ENCODE measurements at regions not wholly inside any gene's neighbourhood (a gene's known extent, or its start where the extent isn't known, plus 50 kb on each side); places are given as distances from the start of the nearest gene placed in this dataset.

- no peaks in the 10 kb centered on the region for H3K36me3 ChIP-seq (ENCODE audit: insufficient read depth)
- no peaks in the 10 kb centered on the region; the same call in 1 of the 2 replicates for H3K4me1 ChIP-seq (ENCODE audit: insufficient read depth)
- Mint-ChIP-seq H3K4me3 (no peak overlapping the region), H3K36me3 (ENCODE audit: low read depth) (peaks cover 5% of the 10 kb centered on the region; the same call in 1 of the 3 replicates), H3K27ac (no peak overlapping the region), H3K4me1 (peaks cover 10% of the 10 kb centered on the region; the same call in 2 of the 3 replicates), H3K9me3 (peaks cover 14% of the 10 kb centered on the region), H3K27me3 (ENCODE audit: insufficient read depth, low read depth, poor library complexity) (no peaks in the 10 kb centered on the region)
- no peaks in the 10 kb centered on the region for H3K79me2 ChIP-seq (replicated peaks; ENCODE audit: insufficient read depth)
- no peaks in the 10 kb centered on the region for H3F3A ChIP-seq (replicated peaks; ENCODE audit: low read depth)
- H3K4me2 ChIP-seq = no peak overlapping the region
- no peak for TF ChIP-seq REST (IDR thresholded peaks at IDR 0.05; ENCODE audit: unreplicated experiment)
- TF ChIP-seq CTCF (conservative IDR thresholded peaks at IDR 0.05; ENCODE audit: low read depth in 2 of 2) = no peak
- no peak for TF ChIP-seq JUNB (IDR thresholded peaks at IDR 0.05; ENCODE audit: unreplicated experiment)
- no peak for TF ChIP-seq STAT1 (IDR thresholded peaks at IDR 0.05; ENCODE audit: unreplicated experiment)
- no peak for TF ChIP-seq ZNF114 (CRISPR knock-in tag; IDR thresholded peaks at IDR 0.05)
- TF ChIP-seq CREB1 (CRISPR knock-in tag; IDR thresholded peaks at IDR 0.05; ENCODE audit: low read depth) = no peak
- TF ChIP-seq NANOG (IDR thresholded peaks at IDR 0.05; ENCODE audit: borderline replicate concordance) = no peak
- TF ChIP-seq ZNF331 (CRISPR knock-in tag; IDR thresholded peaks at IDR 0.05; ENCODE audit: low read depth) = no peak
- no peak for TF ChIP-seq ETS1 (IDR thresholded peaks at IDR 0.05)
- TF ChIP-seq EZH2 (IDR thresholded peaks at IDR 0.05; ENCODE audit: low read depth, unreplicated experiment) = no peak
- no peak for TF ChIP-seq EZH2phosphoT487 (IDR thresholded peaks at IDR 0.05; ENCODE audit: unreplicated experiment)
- no peak for TF ChIP-seq POLR2AphosphoS5 (IDR thresholded peaks at IDR 0.05; ENCODE audit: low read depth)
- no peak for TF ChIP-seq ZNF462 (CRISPR knock-in tag; IDR thresholded peaks at IDR 0.05)
- H4K20me1 ChIP-seq (replicated peaks; ENCODE audit: insufficient read depth) = peaks cover 2% of the 10 kb centered on the region; the same call in 1 of the 2 replicates
- no peak overlapping the region for H2AFZ ChIP-seq
- no peak overlapping the region for H3K4me3 ChIP-seq
- H3K9me2 ChIP-seq (ENCODE audit: insufficient read depth) = no peaks in the 10 kb centered on the region
- no peak overlapping the region for H3K27ac ChIP-seq (ENCODE audit: low read depth)
- H3K27me3 ChIP-seq (ENCODE audit: insufficient read depth) = no peaks in the 10 kb centered on the region
- ATAC-seq (no peak), DNase-seq (ENCODE audit: low spot score) (no peak)
Measured at GRCh38 chr12:111246477-111247011, 122.4 kb downstream of the PHETA1 start.
